Naive thymus-derived CD4-positive, alpha-beta T cell (primary cell): ENCODE measurements at regions not wholly inside any gene's neighbourhood (a gene's known extent, or its start where the extent isn't known, plus 50 kb on each side); places are given as distances from the start of the nearest gene placed in this dataset.

Source experiments
- ATAC-seq: fragments of 150-1000 bp; cut with Tn5 transposase; 2 replicates; pipeline ENCODE4 v1.10.0; 2021; ENCODE audit warnings: mild to moderate bottlenecking, moderate library complexity
- CTCF ChIA-PET: fragments of 350-600 bp; sonication (Branson Sonifier 250); formaldehyde crosslinking; loops from one replicate; lab custom pipeline; 2021; ENCODE audit warnings: antibody characterized with exemption; lab: Charles Lee
- POLR2A ChIA-PET: fragments of 350-600 bp; sonication (Branson Sonifier 250); formaldehyde crosslinking; loops from one replicate; lab custom pipeline; 2021; ENCODE audit warnings: antibody characterized with exemption, inconsistent platforms; lab: Charles Lee
- DNase-seq, 9 donors: peaks; one replicate each; pipeline versions ENCODE4 v3.0.0 to v3.0.0-alpha.2; 2020 to 2022; ENCODE audit warnings: mixed read lengths in 1 of 9
- H3K27ac ChIP-seq: one replicate; pipeline ENCODE4 v1.7.0; 2013; ENCODE audit warnings: mild to moderate bottlenecking, low read depth, low read length, moderate library complexity
- H3K27me3 ChIP-seq, 2 donors: one replicate each; pipeline ENCODE4 v1.7.0; 2013; ENCODE audit warnings: low read length in 2 of 2, mild to moderate bottlenecking in 2 of 2, moderate library complexity in 2 of 2; ENCODE audit not compliant: control insufficient read depth in 2 of 2, insufficient read depth in 2 of 2
- H3K36me3 ChIP-seq, 3 experiments: 1 replicate in 2 of 3; 2 replicates in 1 of 3; pipeline ENCODE4 v1.7.0; 2013; ENCODE audit warnings: low read length in 3 of 3, mild to moderate bottlenecking in 3 of 3, moderate library complexity in 1 of 3; ENCODE audit not compliant: insufficient read depth in 3 of 3, control insufficient read depth in 2 of 3
- H3K4me1 ChIP-seq, 2 donors: one replicate each; pipeline ENCODE4 v1.7.0; 2013; ENCODE audit warnings: low read length in 2 of 2, mild to moderate bottlenecking in 2 of 2, moderate library complexity in 1 of 2; ENCODE audit not compliant: control insufficient read depth in 2 of 2, insufficient read depth in 2 of 2
- H3K4me3 ChIP-seq: 2 replicates; pipeline ENCODE4 v1.7.0; 2013; ENCODE audit warnings: mild to moderate bottlenecking, low read length
- H3K9me3 ChIP-seq, 3 experiments: 1 replicate in 2 of 3; 2 replicates in 1 of 3; pipeline ENCODE4 v1.7.0; 2013; ENCODE audit warnings: low read length in 3 of 3; ENCODE audit not compliant: control insufficient read depth in 2 of 3
- H3K27ac Mint-ChIP-seq, 9 donors: one replicate each; pipeline ENCODE4 v1.8.0; 2020 to 2022; ENCODE audit warnings: mixed read lengths in 9 of 9, mild to moderate bottlenecking in 8 of 9, moderate library complexity in 5 of 9, inconsistent platforms in 2 of 9
- H3K27me3 Mint-ChIP-seq, 5 donors: one replicate each; pipeline ENCODE4 v1.8.0; 2021 to 2022; ENCODE audit warnings: mixed read lengths in 5 of 5, mild to moderate bottlenecking in 1 of 5
- H3K36me3 Mint-ChIP-seq, 5 donors: one replicate each; pipeline ENCODE4 v1.8.0; 2020 to 2022; ENCODE audit warnings: mixed read lengths in 5 of 5, mild to moderate bottlenecking in 3 of 5, inconsistent platforms in 1 of 5
- H3K4me1 Mint-ChIP-seq, 7 donors: one replicate each; pipeline ENCODE4 v1.8.0; 2020 to 2022; ENCODE audit warnings: mixed read lengths in 7 of 7, mild to moderate bottlenecking in 3 of 7, inconsistent platforms in 1 of 7
- H3K4me3 Mint-ChIP-seq, 10 donors: one replicate each; pipeline ENCODE4 v1.8.0; 2020 to 2022; ENCODE audit warnings: mild to moderate bottlenecking in 10 of 10, mixed read lengths in 10 of 10, moderate library complexity in 6 of 10, inconsistent platforms in 2 of 10
- H3K9me3 Mint-ChIP-seq, 11 donors: one replicate each; pipeline ENCODE4 v1.8.0; 2020 to 2022; ENCODE audit warnings: mixed read lengths in 11 of 11, mild to moderate bottlenecking in 4 of 11, inconsistent platforms in 1 of 11, moderate library complexity in 1 of 11
- intact Hi-C, 2 donors: fragments of 100-400 bp; cut with micrococcal nuclease; formaldehyde crosslinking; loops; one replicate each; pipeline ENCODE4 v1.15.1; 2023

GRCh38 chr3:67790043-67790442, 135.6 kb upstream of the SUCLG2 start:
- Histone ChIP-seq H3K4me3 (no peak overlapping the region), H3K9me3 (no peaks in the 10 kb centered on the region), H3K36me3 (no peaks in the 10 kb centered on the region), H3K27ac (no peak overlapping the region), H3K4me1 (peaks cover 0 to 9% of the 10 kb centered on the region in 2 donors), H3K27me3 (no peaks in the 10 kb centered on the region)
- DNase-seq (peak; percentile 17 to 75 (median 61)), ATAC-seq (peak; percentile 78)
- ChIA-PET POLR2A (interaction anchor here (1.4 kb wide), 1 partner anchor 10 kb away, joined by 4 read pairs; no protein-coding TSS in a partner anchor), CTCF (interaction anchor here (0.6 to 3.1 kb wide), 25 partner anchors 10 to 878 kb away, joined by 3 to 29 read pairs (median 4); partner anchors contain the start of gene SUCLG2)
- Mint-ChIP-seq H3K27ac (peak overlapping the region in 1 of 9 donors; percentile 3), H3K4me1 (peaks cover 6 to 23% (median 15%) of the 10 kb centered on the region in 7 donors), H3K27me3 (peaks cover 0 to 7% (median 0%) of the 10 kb centered on the region in 5 donors), H3K4me3 (peak overlapping the region in 3 of 10 donors; percentile 3 to 19 (median 19)), H3K36me3 (peaks cover 6 to 18% (median 14%) of the 10 kb centered on the region in 5 donors), H3K9me3 (peaks cover 7 to 21% (median 11%) of the 10 kb centered on the region in 11 donors)
- intact Hi-C loops: loop anchor here (1.0 to 5.0 kb wide), 9 partner anchors 139 to 1086 kb away; no protein-coding TSS in a partner anchor

DNA sequence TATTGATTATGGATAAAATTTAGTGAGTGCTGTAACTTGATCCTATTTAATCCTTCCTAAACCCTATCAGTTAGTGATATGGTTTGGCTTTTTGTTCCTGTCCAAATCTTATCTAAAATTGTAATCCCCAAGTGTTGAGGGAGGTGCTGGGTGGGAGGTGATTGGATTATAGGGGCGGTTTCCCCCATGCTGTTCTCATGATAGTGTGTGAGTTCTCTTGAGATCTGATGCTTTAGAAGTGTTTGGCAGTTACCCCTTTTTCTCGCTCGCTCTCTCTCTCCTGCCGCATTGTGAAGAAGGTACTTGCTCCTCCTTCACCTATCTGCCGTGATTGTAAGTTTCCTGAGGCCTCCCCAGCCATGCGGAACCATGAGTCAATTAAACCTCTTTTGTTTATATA, 134.0 kb upstream of the SUCLG2 start:
- peaks cover 7 to 23% (median 15%) of the 10 kb centered on the region in 7 donors for H3K4me1 Mint-ChIP-seq
- POLR2A ChIA-PET: no interaction called here
- H3K4me3 ChIP-seq: no peak overlapping the region
- H3K36me3 ChIP-seq: no peaks in the 10 kb centered on the region
- CTCF ChIA-PET: interaction anchor here (1.3 to 3.1 kb wide), 2 partner anchors 185 to 675 kb away, joined by 3 to 16 read pairs; no protein-coding TSS in a partner anchor
- ATAC-seq (no peak), DNase-seq (no peak)
- peaks cover 0 to 9% of the 10 kb centered on the region in 2 donors for H3K4me1 ChIP-seq
- no peaks in the 10 kb centered on the region for H3K9me3 ChIP-seq
- H3K27ac ChIP-seq: no peak overlapping the region
- H3K4me3 Mint-ChIP-seq: no peak overlapping the region
- peaks cover 8 to 21% (median 17%) of the 10 kb centered on the region in 5 donors for H3K36me3 Mint-ChIP-seq
- peaks cover 7 to 26% (median 12%) of the 10 kb centered on the region in 11 donors for H3K9me3 Mint-ChIP-seq
- H3K27ac Mint-ChIP-seq: no peak overlapping the region
- intact Hi-C loops: loop anchor here in 1 of 2 donors (5.0 kb wide), 1 partner anchor 131 kb away; no protein-coding TSS in a partner anchor
- no peaks in the 10 kb centered on the region for H3K27me3 ChIP-seq
- H3K27me3 Mint-ChIP-seq: peaks cover 0 to 2% (median 0%) of the 10 kb centered on the region in 5 donors

DNA sequence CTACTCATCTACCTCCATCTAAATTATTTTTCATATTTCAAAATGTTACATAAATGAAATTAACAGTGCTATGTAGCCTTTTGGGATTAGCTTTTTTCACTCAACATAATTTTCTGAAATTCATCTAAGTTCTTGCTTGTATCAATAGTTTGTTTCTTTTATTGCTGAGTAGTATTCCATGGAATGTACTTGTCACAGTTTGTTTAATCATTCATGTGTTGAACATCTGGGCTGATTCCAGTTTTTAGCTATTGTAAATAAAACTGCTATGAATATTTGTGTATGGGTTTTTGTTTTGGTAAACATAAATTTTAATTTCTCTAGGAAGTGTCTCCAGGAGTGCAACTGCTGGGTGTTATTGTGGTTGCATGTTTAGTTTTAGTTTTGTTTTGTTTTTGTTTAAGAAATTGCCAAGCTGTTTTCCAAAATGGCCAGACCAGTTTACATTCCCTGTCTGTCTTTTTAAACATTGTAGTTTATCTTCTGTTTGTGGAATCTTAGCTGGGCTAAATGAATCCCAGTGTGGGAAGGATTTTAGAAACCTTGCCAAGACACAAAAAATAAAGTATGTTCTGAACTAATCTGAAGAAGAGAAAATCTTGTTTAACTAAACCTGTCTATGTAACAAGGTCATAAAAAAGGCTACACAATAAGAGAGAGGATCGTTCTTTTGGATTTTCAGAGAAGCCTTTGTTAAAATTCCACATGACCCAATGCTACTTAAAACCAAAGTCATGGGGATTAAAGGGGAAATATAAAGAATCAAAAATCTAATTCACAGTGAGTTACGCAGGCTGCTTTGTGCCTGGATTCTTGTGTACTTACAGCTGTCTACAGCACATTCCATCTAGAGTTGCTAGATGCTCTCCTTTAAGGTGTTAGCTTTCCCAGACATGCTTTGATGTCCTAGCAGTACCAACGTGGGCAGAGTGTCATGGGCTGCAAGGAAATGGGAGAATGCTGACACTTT, 129.2 kb upstream of the SUCLG2 start:
- POLR2A ChIA-PET: no interaction called here
- H3K4me3 ChIP-seq: no peak overlapping the region
- H3K4me1 Mint-ChIP-seq: peaks cover 2 to 17% (median 4%) of the 10 kb centered on the region in 7 donors

DNA sequence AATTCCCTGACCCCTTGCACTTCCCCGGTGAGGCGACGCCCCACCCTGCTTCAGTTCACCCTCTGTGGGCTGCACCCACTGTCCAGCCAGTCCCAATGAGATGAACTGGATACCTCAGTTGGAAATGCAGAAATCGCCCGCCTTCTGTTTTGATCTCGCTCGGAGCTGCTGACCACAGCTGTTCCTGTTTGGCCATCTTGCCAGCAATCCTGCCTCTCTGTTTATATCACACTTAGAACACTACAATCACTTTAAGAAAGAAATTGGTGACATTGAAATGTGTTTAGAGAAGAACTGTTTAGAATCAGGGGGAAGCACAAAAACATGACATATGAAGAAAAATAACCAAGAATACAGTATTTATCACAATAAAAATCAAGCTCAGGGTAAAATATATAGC, 127.5 kb upstream of the SUCLG2 start:
- DNase-seq (no peak), ATAC-seq (no peak)
- ChIA-PET POLR2A (interaction anchor here (1.0 kb wide), 1 partner anchor 125 kb away, joined by 3 read pairs; no protein-coding TSS in a partner anchor), CTCF (no interaction called here)
- Histone ChIP-seq H3K9me3 (no peaks in the 10 kb centered on the region), H3K36me3 (no peaks in the 10 kb centered on the region), H3K27me3 (no peaks in the 10 kb centered on the region), H3K4me1 (no peaks in the 10 kb centered on the region), H3K27ac (no peak overlapping the region), H3K4me3 (no peak overlapping the region)
- H3K9me3 Mint-ChIP-seq: peaks cover 8 to 59% (median 29%) of the 10 kb centered on the region in 11 donors
- H3K36me3 Mint-ChIP-seq: peaks cover 8 to 47% (median 39%) of the 10 kb centered on the region in 5 donors
- H3K27me3 Mint-ChIP-seq: no peaks in the 10 kb centered on the region
- H3K4me1 Mint-ChIP-seq: peaks cover 0 to 17% (median 4%) of the 10 kb centered on the region in 7 donors
- peak overlapping the region in 1 of 10 donors; percentile 11 for H3K4me3 Mint-ChIP-seq
- intact Hi-C loops: no loop called here
- peak overlapping the region in 1 of 9 donors; percentile 49 for H3K27ac Mint-ChIP-seq

More for the DNA sequence above, 129.2 kb upstream of the SUCLG2 start:
- H3K4me3 Mint-ChIP-seq: no peak overlapping the region
- peaks cover 8 to 42% (median 30%) of the 10 kb centered on the region in 5 donors for H3K36me3 Mint-ChIP-seq
- peaks cover 0 to 1% (median 0%) of the 10 kb centered on the region in 5 donors for H3K27me3 Mint-ChIP-seq
- DNase-seq (no peak), ATAC-seq (no peak)
- peaks cover 7 to 49% (median 22%) of the 10 kb centered on the region in 11 donors for H3K9me3 Mint-ChIP-seq
- Histone ChIP-seq H3K4me1 (no peaks in the 10 kb centered on the region), H3K36me3 (no peaks in the 10 kb centered on the region), H3K27me3 (no peaks in the 10 kb centered on the region), H3K27ac (no peak overlapping the region), H3K9me3 (no peaks in the 10 kb centered on the region)
- intact Hi-C loops: no loop called here
- CTCF ChIA-PET: interaction anchor here (0.6 kb wide), 1 partner anchor 401 kb away, joined by 4 read pairs; no protein-coding TSS in a partner anchor
- H3K27ac Mint-ChIP-seq: no peak overlapping the region

DNA sequence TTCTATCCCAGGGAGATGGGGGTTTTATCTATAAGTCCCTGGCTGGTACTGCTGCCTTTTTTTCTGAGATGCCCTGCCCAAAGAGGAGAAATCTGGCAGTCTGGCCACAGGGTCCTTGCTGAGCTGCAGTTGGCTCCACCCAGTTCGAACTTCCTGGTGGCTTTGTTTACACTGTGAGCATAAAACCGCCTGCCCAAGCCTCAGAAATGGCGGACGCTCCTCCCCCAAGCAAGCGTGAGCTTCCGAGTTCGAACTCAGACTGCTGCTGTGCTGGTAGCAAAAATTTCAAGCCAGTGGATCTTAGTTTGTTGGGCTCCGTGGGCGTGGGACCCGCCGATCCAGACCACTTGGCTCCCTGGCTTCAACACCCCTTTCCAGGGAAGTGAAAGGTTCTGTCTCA, 126.8 kb upstream of the SUCLG2 start:
- peaks cover 0 to 17% (median 4%) of the 10 kb centered on the region in 7 donors for H3K4me1 Mint-ChIP-seq
- no peak for ATAC-seq
- no peaks in the 10 kb centered on the region for H3K36me3 ChIP-seq
- peak overlapping the region in 1 of 10 donors; percentile 20 for H3K4me3 Mint-ChIP-seq
- no peaks in the 10 kb centered on the region for H3K9me3 ChIP-seq
- peaks cover 8 to 44% (median 38%) of the 10 kb centered on the region in 5 donors for H3K36me3 Mint-ChIP-seq
- H3K27me3 ChIP-seq: no peaks in the 10 kb centered on the region
- intact Hi-C loops: no loop called here
- H3K4me1 ChIP-seq: no peaks in the 10 kb centered on the region
- no peak for DNase-seq
- peaks cover 9 to 59% (median 28%) of the 10 kb centered on the region in 11 donors for H3K9me3 Mint-ChIP-seq
- H3K27me3 Mint-ChIP-seq: no peaks in the 10 kb centered on the region
- CTCF ChIA-PET: no interaction called here
- H3K4me3 ChIP-seq: no peak overlapping the region
- no peak overlapping the region for H3K27ac ChIP-seq
- POLR2A ChIA-PET: interaction anchor here (1.0 kb wide), 1 partner anchor 124 kb away, joined by 3 read pairs; no protein-coding TSS in a partner anchor
- no peak overlapping the region for H3K27ac Mint-ChIP-seq

DNA sequence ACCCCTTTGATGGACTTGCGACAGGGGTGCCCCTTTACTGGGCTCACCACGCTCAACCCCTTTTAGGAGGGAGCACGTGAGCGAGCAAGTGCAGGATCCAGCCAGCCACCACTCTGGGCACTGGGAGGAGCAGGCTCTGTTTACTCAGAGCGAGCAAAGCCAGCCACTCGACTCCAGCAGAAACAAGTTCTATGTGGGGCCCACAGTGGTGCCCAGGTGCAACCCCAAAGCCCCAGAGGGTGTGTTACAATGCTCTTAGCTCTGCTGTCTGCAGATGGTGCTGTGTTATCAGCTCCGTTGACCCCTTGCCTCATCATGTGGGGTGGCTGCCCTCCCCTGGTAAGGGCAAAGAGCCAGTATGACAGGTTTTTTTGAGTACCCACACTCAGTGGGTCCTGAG, 120.3 kb upstream of the SUCLG2 start:
- H3K9me3 Mint-ChIP-seq: peaks cover 0 to 47% (median 16%) of the 10 kb centered on the region in 11 donors
- Histone ChIP-seq H3K36me3 (no peaks in the 10 kb centered on the region), H3K27me3 (no peaks in the 10 kb centered on the region), H3K4me1 (no peaks in the 10 kb centered on the region), H3K9me3 (no peaks in the 10 kb centered on the region), H3K27ac (no peak overlapping the region), H3K4me3 (no peak overlapping the region)
- POLR2A ChIA-PET: no interaction called here
- CTCF ChIA-PET: no interaction called here
- no peak overlapping the region for H3K4me3 Mint-ChIP-seq
- H3K27ac Mint-ChIP-seq: peak overlapping the region in 1 of 9 donors; percentile 61
- no peaks in the 10 kb centered on the region for H3K27me3 Mint-ChIP-seq
- intact Hi-C loops: no loop called here
- ATAC-seq (no peak), DNase-seq (no peak)
- peaks cover 0 to 28% (median 22%) of the 10 kb centered on the region in 5 donors for H3K36me3 Mint-ChIP-seq
- peaks cover 0 to 10% (median 0%) of the 10 kb centered on the region in 7 donors for H3K4me1 Mint-ChIP-seq
